ENCODE measurements at regions not wholly inside any gene's neighbourhood (a gene's known extent, or its start where the extent isn't known, plus 50 kb on each side); places are given as distances from the start of the nearest gene placed in this dataset.

GRCh38 chr1:87922885-87923284, 594.2 kb downstream of the LMO4 start:
- DNase-seq (ENCODE audit: low read depth) = no peak

GRCh38 chr1:87926131-87926830, 597.6 kb downstream of the LMO4 start:
- DNase-seq (ENCODE audit: low read depth) = no peak

GRCh38 chr1:87926921-87927320, 598.2 kb downstream of the LMO4 start:
- no peak for DNase-seq (ENCODE audit: low read depth)

- DNase-seq (ENCODE audit: low read depth) = peak; percentile 29
Observed at GRCh38 chr1:87927391-87928280, 599.0 kb downstream of the LMO4 start.

- no peak for DNase-seq (ENCODE audit: low read depth)
Observed at GRCh38 chr1:87928623-87929022, 599.9 kb downstream of the LMO4 start.

- no peak for DNase-seq (ENCODE audit: low read depth)
Observed at GRCh38 chr1:87929906-87930305, 601.2 kb downstream of the LMO4 start.

- DNase-seq (ENCODE audit: low read depth) = no peak
Observed at GRCh38 chr1:87930796-87931195, 602.1 kb downstream of the LMO4 start.

GRCh38 chr1:87933171-87933570, 604.5 kb downstream of the LMO4 start:
- no peak for DNase-seq (ENCODE audit: low read depth)

- DNase-seq (ENCODE audit: low read depth) = no peak
Observed at GRCh38 chr1:87935130-87935529, 606.5 kb downstream of the LMO4 start.

- DNase-seq (ENCODE audit: low read depth) = no peak
Observed at GRCh38 chr1:87937831-87938395, 609.2 kb downstream of the LMO4 start.

GRCh38 chr1:87938631-87939030, 610.0 kb downstream of the LMO4 start:
- DNase-seq (ENCODE audit: low read depth) = no peak

GRCh38 chr1:87939444-87939843, 610.8 kb downstream of the LMO4 start:
- no peak for DNase-seq (ENCODE audit: low read depth)

GRCh38 chr1:87940421-87940820, 611.7 kb downstream of the LMO4 start:
- DNase-seq (ENCODE audit: low read depth) = no peak

- DNase-seq (ENCODE audit: low read depth) = no peak
Observed at GRCh38 chr1:87941337-87941946, 612.8 kb downstream of the LMO4 start.

GRCh38 chr1:87942165-87942564, 613.5 kb downstream of the LMO4 start:
- DNase-seq (ENCODE audit: low read depth) = no peak

GRCh38 chr1:87949711-87950110, 621.0 kb downstream of the LMO4 start:
- no peak for DNase-seq (ENCODE audit: low read depth)

- no peak for DNase-seq (ENCODE audit: low read depth)
Observed at GRCh38 chr1:87950369-87950768, 621.7 kb downstream of the LMO4 start.

- DNase-seq (ENCODE audit: low read depth) = no peak
Observed at GRCh38 chr1:87951409-87951808, 622.7 kb downstream of the LMO4 start.

- DNase-seq (ENCODE audit: low read depth) = peak; percentile 68
Observed at GRCh38 chr1:87951852-87952251, 623.2 kb downstream of the LMO4 start.

- no peak for DNase-seq (ENCODE audit: low read depth)
Observed at GRCh38 chr1:87953121-87953520, 624.4 kb downstream of the LMO4 start.

- DNase-seq (ENCODE audit: low read depth) = peak; percentile 77
Observed at GRCh38 chr1:87953732-87954344, 625.2 kb downstream of the LMO4 start.

- no peak for DNase-seq (ENCODE audit: low read depth)
Observed at GRCh38 chr1:87955038-87955437, 626.4 kb downstream of the LMO4 start.
